ENCODE measurements at regions not wholly inside any gene's neighbourhood (a gene's known extent, or its start where the extent isn't known, plus 50 kb on each side); places are given as distances from the start of the nearest gene placed in this dataset.

DNA sequence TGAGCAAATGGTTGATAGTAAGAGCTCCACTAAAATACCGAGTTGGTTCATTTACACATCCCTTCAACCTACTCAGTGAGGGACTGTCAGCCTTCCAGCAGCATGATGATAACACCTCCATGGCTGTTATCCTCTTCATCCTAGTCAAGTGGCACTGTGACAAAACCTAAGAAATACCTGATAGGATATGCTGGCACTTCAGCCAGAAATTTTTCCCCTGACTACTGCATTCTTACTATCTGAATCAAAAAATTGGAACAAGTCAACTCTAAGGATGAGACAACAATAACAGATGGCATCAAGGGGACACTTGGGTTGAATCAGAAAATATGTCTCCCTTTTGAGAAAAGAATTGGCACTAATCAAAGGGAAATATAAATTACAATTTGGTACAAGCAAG lies 193.9 kb downstream of the KCTD12 start:
- H3K27me3 ChIP-seq (ENCODE audit: control insufficient read depth in 2 of 2, insufficient read depth in 2 of 2, low read length in 2 of 2): no peaks in the 10 kb centered on the region
- DNase-seq (ENCODE audit: low read depth, low spot score) (no peak), FAIRE-seq (no peak)
- H3K36me3 ChIP-seq (ENCODE audit: control insufficient read depth in 2 of 2, extremely low read depth in 1 of 2, insufficient read depth in 2 of 2, low read length in 2 of 2): no peaks in the 10 kb centered on the region
- CTCF ChIA-PET: interaction anchor here (0.8 kb wide), 2 partner anchors 11 to 28 kb away, joined by 3 read pairs; no protein-coding TSS in a partner anchor
- peak overlapping the region; percentile 11 for H2AFZ ChIP-seq (ENCODE audit: low read depth, low read length)
- no peaks in the 10 kb centered on the region for H3K9me1 ChIP-seq (replicated peaks; ENCODE audit: control insufficient read depth, extremely low read depth, insufficient read depth, low read length)
- no peak overlapping the region for H3K4me3 ChIP-seq (replicated peaks in 1 of 3; ENCODE audit: insufficient read depth in 1 of 3, low read depth in 1 of 3, low read length in 3 of 3)
- H3K79me2 ChIP-seq (ENCODE audit: control insufficient read depth, insufficient read depth, low read length): no peaks in the 10 kb centered on the region
- dilution Hi-C loops (cut with MboI; ENCODE audit: extremely low pct_ligation_motif_present, low sequenced_read_pairs): no loop called here
- H3K9ac ChIP-seq (replicated peaks; ENCODE audit: extremely low read depth, insufficient read depth, low read length): no peak overlapping the region
- no peaks in the 10 kb centered on the region for H3K4me1 ChIP-seq (ENCODE audit: control insufficient read depth, extremely low read depth, insufficient read depth, low read length)
- no TSS peak for BruUV-seq (replicated peaks)
- no peak overlapping the region for H3K4me2 ChIP-seq (ENCODE audit: insufficient read depth, low read length)
- no peaks in the 10 kb centered on the region for H3K9me3 ChIP-seq (replicated peaks; ENCODE audit: control insufficient read depth, insufficient read depth, low read length)
- POLR2A ChIA-PET: no interaction called here
- no peak overlapping the region for H3K27ac ChIP-seq (ENCODE audit: insufficient read depth, low read depth, low read length)
- no peaks in the 10 kb centered on the region for H4K20me1 ChIP-seq (replicated peaks; ENCODE audit: control insufficient read depth, extremely low read depth, insufficient read depth, low read length)
- intact Hi-C loops (cut with micrococcal nuclease): no loop called here
- TF ChIP-seq POLR2A (IDR thresholded peaks at IDR 0.05; ENCODE audit: low read depth, low read length) (no peak), FOS (IDR thresholded peaks at IDR 0.05; ENCODE audit: borderline replicate concordance, insufficient read depth, low read length) (no peak), GATA2 (IDR thresholded peaks at IDR 0.05; ENCODE audit: insufficient read depth, insufficient read length, low read depth, low read length) (no peak), MYC (IDR thresholded peaks at IDR 0.05; ENCODE audit: low read depth, low read length) (no peak), JUN (IDR thresholded peaks at IDR 0.05; ENCODE audit: borderline replicate concordance, insufficient read depth, insufficient read length, low read depth) (no peak), POLR2AphosphoS5 (IDR thresholded peaks at IDR 0.05; ENCODE audit: insufficient read depth, low read depth, low read length) (no peak), EZH2 (IDR thresholded peaks at IDR 0.05; ENCODE audit: borderline replicate concordance, low read depth, low read length, severe bottlenecking) (no peak)
- TF ChIP-seq, protein P1, sequence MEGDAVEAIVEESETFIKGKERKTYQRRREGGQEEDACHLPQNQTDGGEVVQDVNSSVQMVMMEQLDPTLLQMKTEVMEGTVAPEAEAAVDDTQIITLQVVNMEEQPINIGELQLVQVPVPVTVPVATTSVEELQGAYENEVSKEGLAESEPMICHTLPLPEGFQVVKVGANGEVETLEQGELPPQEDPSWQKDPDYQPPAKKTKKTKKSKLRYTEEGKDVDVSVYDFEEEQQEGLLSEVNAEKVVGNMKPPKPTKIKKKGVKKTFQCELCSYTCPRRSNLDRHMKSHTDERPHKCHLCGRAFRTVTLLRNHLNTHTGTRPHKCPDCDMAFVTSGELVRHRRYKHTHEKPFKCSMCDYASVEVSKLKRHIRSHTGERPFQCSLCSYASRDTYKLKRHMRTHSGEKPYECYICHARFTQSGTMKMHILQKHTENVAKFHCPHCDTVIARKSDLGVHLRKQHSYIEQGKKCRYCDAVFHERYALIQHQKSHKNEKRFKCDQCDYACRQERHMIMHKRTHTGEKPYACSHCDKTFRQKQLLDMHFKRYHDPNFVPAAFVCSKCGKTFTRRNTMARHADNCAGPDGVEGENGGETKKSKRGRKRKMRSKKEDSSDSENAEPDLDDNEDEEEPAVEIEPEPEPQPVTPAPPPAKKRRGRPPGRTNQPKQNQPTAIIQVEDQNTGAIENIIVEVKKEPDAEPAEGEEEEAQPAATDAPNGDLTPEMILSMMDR (IDR thresholded peaks at IDR 0.05; ENCODE audit: extremely low read depth in 1 of 2, insufficient read depth in 1 of 2, low read depth in 1 of 2, low read length in 2 of 2): no peak
- TF ChIP-seq, protein P2, sequence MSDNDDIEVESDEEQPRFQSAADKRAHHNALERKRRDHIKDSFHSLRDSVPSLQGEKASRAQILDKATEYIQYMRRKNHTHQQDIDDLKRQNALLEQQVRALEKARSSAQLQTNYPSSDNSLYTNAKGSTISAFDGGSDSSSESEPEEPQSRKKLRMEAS (IDR thresholded peaks at IDR 0.05; ENCODE audit: insufficient read depth, insufficient read length): no peak

All from endothelial cell of umbilical vein (primary cell).